IMR-90 (cell line): ENCODE measurements at regions not wholly inside any gene's neighbourhood (a gene's known extent, or its start where the extent isn't known, plus 50 kb on each side); places are given as distances from the start of the nearest gene placed in this dataset.

ENCODE experiments used
- BHLHE40 ChIP-seq: fragments of 150-350 bp; IDR thresholded peaks from 2 replicates; pipeline ENCODE4 v1.6.1; 2016; ENCODE audit warnings: mild to moderate bottlenecking, low read depth, low read length
- CEBPB ChIP-seq: IDR thresholded peaks from 2 replicates; pipeline ENCODE4 v1.6.1; 2012; ENCODE audit warnings: low read depth, low read length, improper control_type of control experiment
- CHD1 ChIP-seq: IDR thresholded peaks from 2 replicates; pipeline ENCODE4 v1.6.1; 2012; ENCODE audit warnings: low read depth, low read length, improper control_type of control experiment
- MXI1 ChIP-seq: IDR thresholded peaks from 2 replicates; pipeline ENCODE4 v1.6.1; 2012; ENCODE audit warnings: low read depth, mild to moderate bottlenecking, low read length, moderate library complexity, borderline replicate concordance
- NFE2L2 ChIP-seq: fragments of 150-350 bp; IDR thresholded peaks from 2 replicates; pipeline ENCODE4 v1.6.1; 2016; ENCODE audit warnings: low read depth, mild to moderate bottlenecking, low read length
- POLR2A ChIP-seq: IDR thresholded peaks from 2 replicates; pipeline ENCODE4 v1.6.1; 2012; ENCODE audit warnings: mild to moderate bottlenecking, low read depth, low read length
- RAD21 ChIP-seq: IDR thresholded peaks from 2 replicates; pipeline ENCODE4 v1.6.1; 2012; ENCODE audit warnings: low read length, improper control_type of control experiment
- RFX5 ChIP-seq: IDR thresholded peaks from 2 replicates; pipeline ENCODE4 v1.8.0; 2012; ENCODE audit warnings: low read depth, mild to moderate bottlenecking, low read length, moderate library complexity
- SMC3 ChIP-seq: fragments of 150-350 bp; IDR thresholded peaks from 2 replicates; pipeline ENCODE4 v1.6.1; 2016; ENCODE audit warnings: low read depth, mild to moderate bottlenecking, antibody characterized with exemption, low read length, moderate library complexity
- TF ChIP-seq, protein P1 (sequence below): conservative IDR thresholded peaks from 2 replicates; pipeline ENCODE4 v1.5.1; 2012; ENCODE audit warnings: mild to moderate bottlenecking, low read depth, low read length, improper control_type of control experiment
- TF ChIP-seq, protein P2 (sequence below): fragments of 150-350 bp; IDR thresholded peaks from 2 replicates; pipeline ENCODE4 v1.6.1; 2017; ENCODE audit warnings: mild to moderate bottlenecking, antibody characterized with exemption, low read length, low read depth
- TF ChIP-seq, protein P3 (sequence below): fragments of 150-350 bp; IDR thresholded peaks from 2 replicates; pipeline ENCODE4 v1.6.1; 2016; ENCODE audit warnings: low read depth, mild to moderate bottlenecking, low read length, moderate library complexity, borderline replicate concordance

DNA sequence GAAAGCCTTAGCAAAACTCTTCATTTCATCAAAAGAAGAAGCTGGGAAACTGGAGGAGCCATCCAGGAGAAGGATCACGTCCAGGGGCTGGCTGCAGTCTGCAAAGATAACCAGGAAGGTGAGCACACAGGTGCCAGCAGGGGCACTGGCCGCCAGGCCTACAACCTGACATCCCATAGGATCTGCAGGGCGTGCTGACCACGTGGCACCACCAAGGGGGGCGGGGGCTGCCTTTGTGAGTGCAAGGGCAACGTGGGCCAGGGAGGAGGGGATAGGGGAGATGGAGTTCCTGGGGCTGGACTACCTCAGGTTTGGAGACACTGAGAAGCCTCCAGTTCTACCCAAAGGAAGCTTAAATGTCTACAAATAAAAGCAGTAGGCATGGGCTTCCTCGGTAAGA, 102.7 kb upstream of the CCT8L2 start:
- no peak for TF ChIP-seq CEBPB
- TF ChIP-seq, protein P1, sequence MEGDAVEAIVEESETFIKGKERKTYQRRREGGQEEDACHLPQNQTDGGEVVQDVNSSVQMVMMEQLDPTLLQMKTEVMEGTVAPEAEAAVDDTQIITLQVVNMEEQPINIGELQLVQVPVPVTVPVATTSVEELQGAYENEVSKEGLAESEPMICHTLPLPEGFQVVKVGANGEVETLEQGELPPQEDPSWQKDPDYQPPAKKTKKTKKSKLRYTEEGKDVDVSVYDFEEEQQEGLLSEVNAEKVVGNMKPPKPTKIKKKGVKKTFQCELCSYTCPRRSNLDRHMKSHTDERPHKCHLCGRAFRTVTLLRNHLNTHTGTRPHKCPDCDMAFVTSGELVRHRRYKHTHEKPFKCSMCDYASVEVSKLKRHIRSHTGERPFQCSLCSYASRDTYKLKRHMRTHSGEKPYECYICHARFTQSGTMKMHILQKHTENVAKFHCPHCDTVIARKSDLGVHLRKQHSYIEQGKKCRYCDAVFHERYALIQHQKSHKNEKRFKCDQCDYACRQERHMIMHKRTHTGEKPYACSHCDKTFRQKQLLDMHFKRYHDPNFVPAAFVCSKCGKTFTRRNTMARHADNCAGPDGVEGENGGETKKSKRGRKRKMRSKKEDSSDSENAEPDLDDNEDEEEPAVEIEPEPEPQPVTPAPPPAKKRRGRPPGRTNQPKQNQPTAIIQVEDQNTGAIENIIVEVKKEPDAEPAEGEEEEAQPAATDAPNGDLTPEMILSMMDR = no peak
- no peak for TF ChIP-seq RAD21
- TF ChIP-seq POLR2A = no peak
- no peak for TF ChIP-seq NFE2L2
- TF ChIP-seq MXI1 = no peak
- TF ChIP-seq, protein P2, sequence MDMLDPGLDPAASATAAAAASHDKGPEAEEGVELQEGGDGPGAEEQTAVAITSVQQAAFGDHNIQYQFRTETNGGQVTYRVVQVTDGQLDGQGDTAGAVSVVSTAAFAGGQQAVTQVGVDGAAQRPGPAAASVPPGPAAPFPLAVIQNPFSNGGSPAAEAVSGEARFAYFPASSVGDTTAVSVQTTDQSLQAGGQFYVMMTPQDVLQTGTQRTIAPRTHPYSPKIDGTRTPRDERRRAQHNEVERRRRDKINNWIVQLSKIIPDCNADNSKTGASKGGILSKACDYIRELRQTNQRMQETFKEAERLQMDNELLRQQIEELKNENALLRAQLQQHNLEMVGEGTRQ = no peak
- no peak for TF ChIP-seq SMC3
- TF ChIP-seq, protein P3, sequence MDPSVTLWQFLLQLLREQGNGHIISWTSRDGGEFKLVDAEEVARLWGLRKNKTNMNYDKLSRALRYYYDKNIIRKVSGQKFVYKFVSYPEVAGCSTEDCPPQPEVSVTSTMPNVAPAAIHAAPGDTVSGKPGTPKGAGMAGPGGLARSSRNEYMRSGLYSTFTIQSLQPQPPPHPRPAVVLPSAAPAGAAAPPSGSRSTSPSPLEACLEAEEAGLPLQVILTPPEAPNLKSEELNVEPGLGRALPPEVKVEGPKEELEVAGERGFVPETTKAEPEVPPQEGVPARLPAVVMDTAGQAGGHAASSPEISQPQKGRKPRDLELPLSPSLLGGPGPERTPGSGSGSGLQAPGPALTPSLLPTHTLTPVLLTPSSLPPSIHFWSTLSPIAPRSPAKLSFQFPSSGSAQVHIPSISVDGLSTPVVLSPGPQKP = no peak
- no peak for TF ChIP-seq RFX5
- TF ChIP-seq BHLHE40 = no peak
- no peak for TF ChIP-seq CHD1
